Stimulated activated CD4-positive, alpha-beta T cell treated with anti-CD3 and anti-CD28 coated beads, Interleukin-12 subunit alpha, Interleukin-12 subunit beta, amount 100 ng/mL, for 48 hours (primary cell): ENCODE measurements at regions not wholly inside any gene's neighbourhood (a gene's known extent, or its start where the extent isn't known, plus 50 kb on each side); places are given as distances from the start of the nearest gene placed in this dataset.

Experiments
- DNase-seq, 3 donors: peaks; one replicate each; pipeline ENCODE4 v3.0.0-alpha.2; 2020; ENCODE audit warnings: low read depth in 2 of 3, low spot score in 1 of 3

DNA sequence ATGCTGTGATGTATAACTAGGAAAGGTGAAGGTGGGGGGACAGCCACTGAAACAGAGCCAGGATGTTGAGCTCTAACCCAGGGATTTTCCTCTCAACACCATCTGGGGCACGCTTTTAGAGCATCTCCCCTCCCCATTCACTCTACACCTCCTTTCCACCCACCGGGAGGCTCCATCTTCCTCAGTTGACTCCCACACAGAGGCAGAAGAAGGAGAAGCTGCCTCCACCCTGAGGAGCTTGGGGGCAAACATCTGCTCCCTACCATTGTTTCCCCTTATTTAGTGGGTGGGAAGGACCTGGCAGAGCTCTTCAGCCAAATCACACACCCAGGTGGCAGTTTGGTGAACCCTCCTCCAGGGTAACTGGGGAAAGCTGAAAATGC is 50.0 kb upstream of the ADA2 start:
- no peak for DNase-seq
